AG10803 (cell line): ENCODE measurements at regions not wholly inside any gene's neighbourhood (a gene's known extent, or its start where the extent isn't known, plus 50 kb on each side); places are given as distances from the start of the nearest gene placed in this dataset.

ENCODE experiments used
- DNase-seq: peaks from one replicate; pipeline ENCODE4 v3.0.0; 2010; ENCODE audit warnings: low read depth
- H3K4me3 ChIP-seq: 2 replicates; pipeline ENCODE4 v1.5.1; 2011; ENCODE audit warnings: mild to moderate bottlenecking, low read length, control low read depth
- CTCF ChIP-seq: conservative IDR thresholded peaks from 2 replicates; pipeline ENCODE4 v1.5.1; 2011; ENCODE audit warnings: mild to moderate bottlenecking, low read length, control low read depth, inconsistent platforms

- TF ChIP-seq CTCF, result no peak
- H3K4me3 ChIP-seq, result no peak overlapping the region
- DNase-seq, result no peak
These were observed 748.7 kb upstream of the HS3ST1 start for GRCh38 chr4:12177416-12177815.

GRCh38 chr4:12173496-12173895 is 744.8 kb upstream of the HS3ST1 start:
- no peak for TF ChIP-seq CTCF
- H3K4me3 ChIP-seq, result no peak overlapping the region
- DNase-seq, result no peak

- no peak for TF ChIP-seq CTCF
- no peak for DNase-seq
- no peak overlapping the region for H3K4me3 ChIP-seq
These were observed 743.7 kb upstream of the HS3ST1 start for GRCh38 chr4:12172198-12172973.

- no peak for TF ChIP-seq CTCF
- H3K4me3 ChIP-seq, result no peak overlapping the region
- DNase-seq, result no peak
These were observed 741.6 kb upstream of the HS3ST1 start for GRCh38 chr4:12170308-12170707.

- no peak for TF ChIP-seq CTCF
- no peak for DNase-seq
- no peak overlapping the region for H3K4me3 ChIP-seq
These were observed 736.9 kb upstream of the HS3ST1 start for GRCh38 chr4:12165616-12166015.

GRCh38 chr4:12146339-12146738 is 717.6 kb upstream of the HS3ST1 start:
- no peak for DNase-seq
- H3K4me3 ChIP-seq, result no peak overlapping the region

More at GRCh38 chr4:12146339-12146738, 717.6 kb upstream of the HS3ST1 start:
- no peak for TF ChIP-seq CTCF
